ENCODE measurements at regions not wholly inside any gene's neighbourhood (a gene's known extent, or its start where the extent isn't known, plus 50 kb on each side); places are given as distances from the start of the nearest gene placed in this dataset.
"Not testable (repeated sequence)": the region's sequence is repeated elsewhere in the genome, so short reads cannot be mapped to it uniquely, and the experiment has no call there.

DNA sequence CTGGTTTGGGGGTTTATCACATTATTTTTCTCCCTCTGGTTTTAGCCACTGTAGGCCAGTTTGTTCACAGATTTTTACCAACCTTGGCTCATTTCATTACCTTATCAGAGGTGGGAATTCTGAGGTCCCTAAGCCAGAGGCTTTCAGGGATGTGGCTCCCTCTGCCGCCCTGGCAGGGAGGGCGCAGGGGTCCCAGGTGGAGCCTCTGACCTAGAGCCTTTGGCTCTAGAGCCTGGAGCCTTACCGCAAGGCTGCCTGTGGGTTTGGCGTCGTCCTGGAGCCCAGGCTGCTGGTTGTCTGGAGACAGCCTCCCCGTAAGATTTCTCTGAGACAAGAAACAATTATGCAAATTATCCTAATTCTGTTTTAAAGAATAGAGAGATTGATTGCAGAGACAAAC lies 188.0 kb downstream of the LMLN start:
- not testable (repeated sequence) for DNase-seq

DNA sequence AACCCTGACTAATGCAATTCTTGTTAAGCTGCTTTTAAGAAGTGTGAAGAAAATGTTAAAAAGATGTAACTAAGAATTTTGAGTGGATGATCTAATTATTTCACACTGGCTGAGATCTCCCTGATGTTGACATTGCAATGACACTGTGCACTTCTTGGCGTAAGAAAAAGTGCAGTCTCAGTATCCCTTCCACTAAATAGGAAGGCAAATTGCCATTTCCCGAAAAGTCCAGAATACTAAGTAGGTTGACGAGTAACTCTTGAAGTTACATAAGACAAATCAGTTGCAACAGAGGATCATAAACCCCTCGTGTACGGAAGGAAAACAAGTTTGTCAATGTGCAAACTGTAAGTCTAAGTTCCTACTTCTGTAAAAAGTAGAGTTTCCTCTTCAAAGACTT lies 189.9 kb downstream of the LMLN start:
- DNase-seq = not testable (repeated sequence)

DNA sequence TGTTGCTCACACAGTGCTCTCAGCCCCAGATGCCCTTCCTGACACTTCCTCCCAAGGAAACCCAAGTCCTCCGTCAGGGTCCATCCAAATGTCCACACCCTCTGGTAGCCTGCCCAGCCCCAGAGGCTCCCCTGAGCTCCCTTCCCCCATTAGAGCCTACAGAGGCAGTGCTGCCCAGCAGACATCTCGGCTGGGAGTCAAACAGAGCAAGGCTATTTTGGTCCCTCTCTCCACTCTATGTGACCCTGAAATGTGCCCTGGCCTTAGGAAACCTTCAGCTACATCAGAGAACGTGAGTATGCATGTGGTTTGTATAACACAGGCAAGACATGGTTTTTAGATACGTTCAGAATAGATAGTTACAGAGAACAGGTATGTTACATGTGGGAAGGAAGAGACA lies 191.8 kb downstream of the LMLN start:
- not testable (repeated sequence) for DNase-seq

DNA sequence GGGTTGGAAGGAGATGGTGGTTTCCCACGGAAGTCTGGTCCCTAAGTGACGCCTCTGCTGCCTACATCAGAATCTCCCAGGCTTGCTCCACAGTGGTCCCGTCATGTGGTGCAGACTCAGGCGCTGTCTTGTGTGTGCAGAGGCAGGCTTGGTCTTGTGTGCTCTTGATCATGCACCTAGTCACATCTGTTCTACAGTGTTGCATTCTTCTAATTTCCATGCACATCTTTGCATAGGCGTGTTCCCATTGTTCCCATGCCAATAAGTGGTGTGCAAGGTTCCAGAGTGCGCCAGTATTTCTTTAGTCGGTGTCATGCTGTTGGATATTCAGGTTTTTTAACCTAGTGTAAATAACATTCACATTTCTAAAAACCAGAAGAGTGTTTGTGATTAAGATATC lies 195.8 kb downstream of the LMLN start:
- not testable (repeated sequence) for DNase-seq

DNA sequence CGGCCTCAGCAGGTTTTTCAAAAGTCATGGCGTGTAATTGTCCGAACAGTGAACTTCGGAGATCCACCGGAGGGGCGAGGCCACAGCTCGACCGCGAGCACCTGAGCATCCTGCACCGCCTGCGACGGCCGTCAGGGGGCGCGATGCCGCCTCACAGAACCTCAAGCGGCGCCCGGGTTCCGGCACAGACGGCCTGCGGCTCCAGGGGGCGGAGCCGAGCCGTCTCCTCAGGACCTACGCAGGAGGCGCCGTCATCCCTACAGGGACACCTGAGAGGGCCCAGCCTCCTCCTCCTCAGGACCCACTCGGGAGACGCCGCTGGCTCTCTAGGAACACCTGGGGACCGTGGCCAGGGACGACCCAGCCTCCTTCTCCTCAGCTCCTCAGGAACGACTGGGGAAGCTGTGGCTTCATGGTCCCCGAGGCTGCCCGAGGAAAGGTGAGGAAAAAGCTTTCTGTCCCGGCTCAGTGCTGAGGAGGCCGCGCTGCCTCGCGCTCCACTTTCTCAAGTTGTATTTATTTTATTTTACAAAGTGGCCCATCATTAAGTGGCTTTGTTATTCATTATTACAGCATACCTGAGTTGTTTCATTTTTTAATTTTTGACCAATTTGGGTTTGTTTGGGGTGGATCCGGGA lies 197.3 kb downstream of the LMLN start:
- DNase-seq = not testable (repeated sequence)

DNA sequence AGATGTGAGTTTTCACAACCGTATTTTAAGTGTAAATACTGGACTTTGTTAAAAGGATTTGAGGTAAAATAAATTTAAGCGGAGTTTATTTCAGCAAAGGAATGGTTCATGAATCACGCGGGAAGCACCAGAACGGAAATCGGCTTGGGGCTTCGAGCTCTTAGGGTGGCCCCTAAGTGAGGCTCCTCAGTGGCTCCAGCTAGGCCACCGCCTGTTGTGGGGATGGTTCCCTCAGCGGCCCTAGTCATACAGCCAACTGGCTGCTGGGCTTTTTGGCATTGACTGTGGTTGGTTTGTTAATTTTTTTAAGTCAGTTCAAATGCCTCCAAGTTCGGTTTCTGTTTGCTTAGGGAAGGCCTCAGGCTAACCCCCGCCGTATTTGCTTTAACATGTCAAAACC lies 198.0 kb downstream of the LMLN start:
- DNase-seq = not testable (repeated sequence)

DNA sequence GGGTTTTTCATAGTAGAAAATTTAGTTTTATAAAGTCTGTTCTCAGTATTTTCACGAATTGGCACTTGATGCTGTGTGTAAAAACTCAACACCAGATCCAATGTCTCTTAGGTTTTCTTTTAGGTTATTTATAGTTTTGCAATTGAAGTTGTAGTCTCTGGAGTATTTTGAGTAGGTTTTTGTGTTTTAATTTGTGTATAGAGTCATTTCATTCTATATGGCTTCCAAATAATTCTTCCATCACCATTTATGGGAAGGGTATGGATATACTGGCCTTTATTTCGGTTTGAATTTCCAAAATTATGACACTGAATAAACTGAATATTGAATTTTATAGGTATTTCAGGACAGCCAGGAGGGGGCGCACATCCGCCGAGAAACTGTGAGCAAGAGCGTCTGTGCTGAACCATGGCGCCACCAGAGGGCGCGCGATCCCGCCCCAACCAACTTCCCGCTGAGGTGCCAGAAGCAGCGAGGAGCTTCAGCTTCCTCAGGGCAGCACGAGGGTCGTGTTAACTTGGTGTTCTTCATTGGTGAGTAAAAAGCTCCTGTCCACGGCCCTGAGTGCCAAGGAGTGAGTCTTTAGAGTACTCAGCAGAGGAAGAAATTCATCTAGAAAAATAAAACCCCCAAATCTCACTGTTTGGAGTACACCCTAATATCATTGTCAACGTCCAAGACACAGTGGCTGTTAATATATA lies 207.5 kb downstream of the LMLN start:
- peak; percentile 76 to 77 for DNase-seq

DNA sequence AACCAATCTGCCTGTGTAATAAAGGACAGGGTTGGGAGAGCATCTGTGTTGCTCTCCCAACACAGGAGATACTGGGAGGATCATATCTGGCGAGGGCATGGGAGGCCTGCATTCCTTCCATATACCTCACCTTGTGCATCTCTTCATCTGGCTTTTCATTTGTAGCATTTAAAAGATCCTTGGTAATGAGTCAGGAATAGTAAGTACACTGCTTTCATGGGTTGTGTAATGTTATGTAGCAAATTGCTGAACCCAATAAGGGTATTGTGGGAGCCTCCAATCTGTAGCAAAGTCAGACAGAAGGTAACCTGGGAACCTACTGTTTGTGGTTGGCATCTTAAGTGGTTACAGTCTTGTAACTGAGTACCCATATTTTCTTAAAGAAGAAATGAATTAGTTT lies 210.8 kb downstream of the LMLN start:
- DNase-seq = not testable (repeated sequence)

DNA sequence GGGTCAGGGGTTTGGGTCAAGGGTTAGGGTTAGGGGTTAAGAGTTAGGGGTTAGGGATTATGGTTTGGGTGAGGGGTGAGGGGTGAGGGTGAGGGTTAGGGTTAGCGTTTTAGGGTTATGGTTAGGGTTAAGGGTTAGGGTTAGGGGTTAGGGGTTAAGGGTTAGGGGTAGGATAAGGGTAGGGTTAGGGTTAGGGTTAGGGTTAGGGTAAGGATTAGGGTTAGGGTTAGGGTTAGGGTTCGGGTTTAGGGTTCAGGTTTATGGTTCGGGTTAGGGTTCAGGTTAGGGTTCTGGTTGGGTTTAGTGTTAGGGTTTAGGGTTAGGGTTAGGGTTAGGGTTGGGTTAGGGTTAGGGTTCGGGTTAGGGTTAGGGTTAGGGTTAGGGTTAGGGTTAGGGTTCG lies 213.1 kb downstream of the LMLN start:
- DNase-seq = not testable (repeated sequence)

DNA sequence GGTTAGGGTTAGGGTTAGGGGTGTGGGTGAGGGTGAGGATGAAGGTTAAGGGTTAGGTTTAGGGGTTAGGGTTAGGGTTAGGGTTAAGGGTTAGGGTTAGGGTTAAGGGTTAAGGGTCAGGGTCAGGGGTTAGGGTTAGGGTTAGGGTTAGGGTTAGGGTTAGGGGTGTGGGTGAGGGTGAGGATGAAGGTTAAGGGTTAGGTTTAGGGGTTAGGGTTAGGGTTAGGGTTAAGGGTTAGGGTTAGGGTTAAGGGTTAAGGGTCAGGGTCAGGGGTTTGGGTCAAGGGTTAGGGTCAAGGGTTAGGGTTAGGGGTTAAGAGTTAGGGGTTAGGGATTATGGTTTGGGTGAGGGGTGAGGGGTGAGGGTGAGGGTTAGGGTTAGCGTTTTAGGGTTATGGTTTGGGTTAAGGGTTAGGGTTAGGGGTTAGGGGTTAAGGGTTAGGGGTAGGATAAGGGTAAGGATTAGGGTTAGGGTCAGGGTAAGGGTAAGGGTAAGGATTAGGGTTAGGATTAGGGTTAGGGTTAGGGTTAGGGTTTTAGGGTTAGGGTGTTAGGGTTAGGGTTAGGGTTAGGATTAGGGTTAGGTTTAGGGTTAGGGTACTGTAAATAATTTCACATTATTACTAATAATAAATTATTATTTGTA lies 214.0 kb downstream of the LMLN start:
- DNase-seq = not testable (repeated sequence)

Measured in stimulated activated CD4-positive, alpha-beta T cell treated with anti-CD3 and anti-CD28 coated beads, Interleukin-2, amount 100 ng/mL, for 24 hours (primary cell).